Lung (tissue), 11 donors: ENCODE measurements at regions not wholly inside any gene's neighbourhood (a gene's known extent, or its start where the extent isn't known, plus 50 kb on each side); places are given as distances from the start of the nearest gene placed in this dataset.

Experiments used
- ATAC-seq: fragments of 200-7000 bp; cut with Tn5 transposase; one replicate; pipeline ENCODE4 v1.9.1; 2020; ENCODE audit warnings: moderate number of reproducible peaks; ENCODE audit not compliant: insufficient read depth, low FRiP score
- DNase-seq, 3 donors: peaks; one replicate each; pipeline ENCODE4 v3.0.0-alpha.2; 2013 to 2017
- H3K27ac ChIP-seq, 2 donors: one replicate each; pipeline ENCODE4 v1.5.1; 2013; ENCODE audit warnings: mild to moderate bottlenecking in 2 of 2, moderate library complexity in 2 of 2, control low read depth in 1 of 2, inconsistent platforms in 1 of 2, low read depth in 1 of 2, low read length in 1 of 2
- H3K27me3 ChIP-seq, 3 donors: one replicate each; pipeline ENCODE4 v1.5.1; 2013; ENCODE audit warnings: low read length in 2 of 3; ENCODE audit not compliant: control insufficient read depth in 3 of 3, insufficient read depth in 3 of 3
- H3K36me3 ChIP-seq, 4 donors: one replicate each; pipeline ENCODE4 v1.5.1; 2013; ENCODE audit warnings: low read length in 4 of 4, mild to moderate bottlenecking in 1 of 4, moderate library complexity in 1 of 4; ENCODE audit not compliant: control insufficient read depth in 4 of 4, insufficient read depth in 4 of 4
- H3K4me1 ChIP-seq, 5 donors: one replicate each; pipeline ENCODE4 v1.5.1; 2013; ENCODE audit warnings: low read length in 5 of 5, mild to moderate bottlenecking in 2 of 5, moderate library complexity in 1 of 5; ENCODE audit not compliant: control insufficient read depth in 5 of 5, insufficient read depth in 5 of 5
- H3K4me3 ChIP-seq: one replicate; pipeline ENCODE4 v1.5.1; 2013; ENCODE audit warnings: mild to moderate bottlenecking, control low read depth, moderate library complexity
- H3K9ac ChIP-seq, 2 donors: one replicate each; pipeline ENCODE4 v1.5.1; 2013; ENCODE audit warnings: low read length in 2 of 2, control low read depth in 1 of 2; ENCODE audit not compliant: insufficient read depth in 1 of 2
- H3K9me3 ChIP-seq, 4 donors: one replicate each; pipeline ENCODE4 v1.5.1; 2013; ENCODE audit warnings: low read length in 3 of 4, mild to moderate bottlenecking in 1 of 4, moderate library complexity in 1 of 4; ENCODE audit not compliant: control insufficient read depth in 4 of 4, insufficient read depth in 3 of 4
- CTCF ChIP-seq: IDR thresholded peaks from 2 replicates; pipeline ENCODE4 v1.5.1; 2012; ENCODE audit warnings: mild to moderate bottlenecking; ENCODE audit errors: control extremely low read depth, extremely low read depth
- WGBS, 2 donors: extraction: QIAGEN DNeasy Blood & Tissue Kit; methylation state at CpG; one replicate each; pipeline ENCODE4 v1.1.7; 2013; 5-methylcytosine and 5-hydroxymethylcytosine counted together
- donor health status: control.
- donor health status: control.
- donor health status: Bipolar disorder and iron deficiency.
- donor health status: healthy.
- donor health status: DM: yes; HTN: yes; CAD: no.

DNA sequence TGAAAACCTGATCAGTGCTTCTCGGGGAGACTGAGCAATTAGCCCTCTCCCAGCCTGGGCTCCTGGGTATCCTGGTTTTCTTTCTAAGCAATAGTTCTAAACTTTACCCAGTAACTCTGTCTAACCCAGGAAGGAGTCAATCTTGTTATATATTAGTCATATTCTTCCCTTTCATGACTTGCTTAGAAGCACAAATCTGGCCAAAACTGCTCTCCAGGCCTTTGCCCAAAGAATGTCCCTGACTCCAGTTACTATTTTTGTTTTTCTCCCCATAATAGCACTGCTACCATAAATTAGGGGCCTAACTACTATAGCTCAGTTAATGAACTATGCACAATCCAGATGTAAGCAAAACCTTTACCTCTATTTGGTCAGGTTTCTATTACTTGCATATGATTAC lies 355.8 kb upstream of the HTR2A start:
- Histone ChIP-seq H3K9ac (no peak overlapping the region), H3K36me3 (no peaks in the 10 kb centered on the region), H3K4me1 (no peaks in the 10 kb centered on the region), H3K27ac (no peak overlapping the region), H3K4me3 (no peak overlapping the region), H3K27me3 (no peaks in the 10 kb centered on the region), H3K9me3 (no peaks in the 10 kb centered on the region)
- WGBS, 2 donors: 87 to 100% methylated on average over 1 of the region's 1 CpG
- no peak for DNase-seq
- no peak for ATAC-seq
- TF ChIP-seq CTCF: no peak

- H3K4me1 ChIP-seq: no peaks in the 10 kb centered on the region
- ATAC-seq (no peak), DNase-seq (no peak)
- H3K27ac ChIP-seq: no peak overlapping the region
- no peaks in the 10 kb centered on the region for H3K27me3 ChIP-seq
- no peaks in the 10 kb centered on the region for H3K9me3 ChIP-seq
- H3K9ac ChIP-seq: no peak overlapping the region
- 77 to 85% methylated on average over 4 of the region's 4 CpGs for WGBS, 2 donors
- no peak for TF ChIP-seq CTCF
- no peak overlapping the region for H3K4me3 ChIP-seq
- H3K36me3 ChIP-seq: no peaks in the 10 kb centered on the region
Observed at GRCh38 chr13:47251771-47252170, 354.9 kb upstream of the HTR2A start.

DNA sequence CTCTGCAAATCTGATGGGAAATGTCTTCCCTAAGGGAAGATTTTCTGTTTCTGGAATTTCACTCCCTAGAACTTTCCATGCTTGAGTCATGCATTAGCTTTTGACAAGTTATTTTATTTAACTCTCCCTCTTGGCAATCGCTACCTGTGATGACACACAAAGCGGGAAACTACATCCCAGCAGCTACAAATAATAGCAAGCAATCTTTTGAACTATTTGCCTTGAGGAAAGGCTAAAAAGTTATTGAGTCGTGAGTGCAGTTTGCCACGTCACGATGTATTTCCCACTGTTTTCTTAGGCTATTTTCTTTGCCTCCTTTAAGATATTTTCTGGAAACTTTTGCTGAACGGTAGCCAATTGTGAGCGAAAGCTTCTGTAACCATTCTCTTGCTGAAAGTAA lies 353.3 kb upstream of the HTR2A start:
- TF ChIP-seq CTCF: no peak
- no peak overlapping the region for H3K27ac ChIP-seq
- H3K4me3 ChIP-seq: no peak overlapping the region
- DNase-seq (no peak), ATAC-seq (no peak)
- no peaks in the 10 kb centered on the region for H3K27me3 ChIP-seq
- no peak overlapping the region for H3K9ac ChIP-seq
- 86 to 90% methylated on average over 7 of the region's 7 CpGs for WGBS, 2 donors
- no peaks in the 10 kb centered on the region for H3K4me1 ChIP-seq
- H3K36me3 ChIP-seq: no peaks in the 10 kb centered on the region
- H3K9me3 ChIP-seq: no peaks in the 10 kb centered on the region

GRCh38 chr13:47249266-47249665 lies 352.4 kb upstream of the HTR2A start:
- no peak overlapping the region for H3K27ac ChIP-seq
- DNase-seq (no peak), ATAC-seq (no peak)
- no peak overlapping the region for H3K4me3 ChIP-seq
- H3K4me1 ChIP-seq: no peaks in the 10 kb centered on the region
- H3K9ac ChIP-seq: no peak overlapping the region
- H3K27me3 ChIP-seq: no peaks in the 10 kb centered on the region
- no peak for TF ChIP-seq CTCF
- no peaks in the 10 kb centered on the region for H3K9me3 ChIP-seq
- no peaks in the 10 kb centered on the region for H3K36me3 ChIP-seq
